ENCODE measurements at regions not wholly inside any gene's neighbourhood (a gene's known extent, or its start where the extent isn't known, plus 50 kb on each side); places are given as distances from the start of the nearest gene placed in this dataset.
A peak's percentile ranks its signal among the peaks of the same experiment; 100 is the strongest.
"Not testable (repeated sequence)": the region's sequence is repeated elsewhere in the genome, so short reads cannot be mapped to it uniquely, and the experiment has no call there.

GRCh38 chr15:88997531-88997930, 84.4 kb upstream of the MFGE8 start:
- DNase-seq, result no peak

DNA sequence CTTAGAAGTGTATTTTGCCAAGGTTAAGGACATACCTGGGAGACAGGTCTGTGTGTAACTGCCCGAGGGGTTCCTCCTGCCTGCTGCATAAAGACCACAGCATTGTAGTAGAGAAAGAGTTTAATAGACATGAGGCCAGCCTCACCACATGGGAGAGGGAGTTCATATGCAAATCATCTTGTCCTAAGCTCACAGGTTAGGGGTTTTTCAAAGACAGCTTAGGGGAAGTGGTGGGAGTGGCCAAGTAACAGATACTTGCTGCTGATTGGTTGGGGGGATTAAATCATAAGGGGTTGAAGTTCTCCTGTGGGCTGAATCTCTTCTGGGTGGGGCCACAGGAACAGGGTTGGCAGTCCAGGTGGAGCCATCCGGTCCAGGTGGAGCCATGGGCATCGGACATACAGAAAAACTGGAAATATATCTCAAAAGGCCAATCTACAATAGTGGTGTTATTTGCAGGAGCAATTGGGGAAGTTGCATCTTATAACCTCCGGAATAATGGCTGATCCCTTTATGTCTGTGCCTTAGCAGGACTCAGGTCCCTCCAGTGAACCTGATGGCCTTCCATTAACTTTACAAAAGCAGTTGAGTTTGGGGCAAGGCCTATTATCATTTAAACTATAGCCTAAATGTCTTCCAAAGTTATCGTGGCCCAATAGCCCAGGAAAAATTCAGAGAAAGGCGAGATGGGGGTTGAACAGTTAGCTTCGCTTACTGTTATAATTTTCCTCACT, 86.0 kb upstream of the MFGE8 start:
- no peak for DNase-seq

GRCh38 chr15:89001708-89002275, 86.5 kb upstream of the ABHD2 start:
- not testable (repeated sequence) for DNase-seq

DNA sequence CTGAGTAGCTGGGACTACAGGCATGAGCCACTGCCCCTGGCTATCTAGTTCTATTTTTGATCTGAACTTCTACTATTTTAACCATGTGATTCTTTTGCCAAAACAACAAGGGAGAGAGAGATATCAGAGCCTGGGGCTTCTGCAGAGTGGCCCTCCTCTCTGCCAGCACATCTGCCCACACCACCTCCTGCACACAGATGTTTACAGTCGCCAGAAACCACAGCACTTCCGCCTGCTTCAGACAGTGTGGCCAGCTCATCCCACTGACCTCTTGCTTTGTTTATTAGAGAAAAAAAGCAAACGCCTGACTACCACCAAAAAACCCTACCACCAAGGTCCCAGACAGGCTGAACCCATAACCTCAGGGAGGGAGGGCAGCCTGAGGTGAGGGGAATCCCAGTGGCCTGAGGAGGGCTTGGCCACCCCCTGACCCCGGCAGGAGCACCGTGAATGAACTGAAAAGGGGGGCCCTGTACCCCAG, 85.9 kb upstream of the ABHD2 start:
- DNase-seq, result peak; percentile 53

DNA sequence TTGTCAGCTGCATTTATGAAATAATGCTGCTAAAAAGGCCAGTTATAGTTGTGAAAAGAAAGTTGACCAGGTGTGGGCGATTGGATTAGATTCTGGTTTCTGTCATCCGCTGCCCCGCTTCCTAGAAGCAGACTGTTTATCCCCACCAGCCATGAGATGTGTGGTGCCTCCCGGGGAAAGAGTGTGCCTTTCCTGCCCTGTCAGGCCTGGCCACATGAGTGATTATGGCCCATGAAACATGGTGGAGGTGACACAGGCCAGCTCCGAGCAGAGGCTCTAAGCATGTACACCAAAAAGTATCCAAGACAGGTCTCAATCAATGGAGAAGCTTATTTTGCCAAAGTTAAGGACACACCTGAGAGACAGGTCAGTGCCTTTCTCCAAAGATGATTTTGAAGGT, 85.4 kb upstream of the ABHD2 start:
- no peak for DNase-seq

GRCh38 chr15:89003865-89004725, 84.2 kb upstream of the ABHD2 start:
- no peak for DNase-seq

DNA sequence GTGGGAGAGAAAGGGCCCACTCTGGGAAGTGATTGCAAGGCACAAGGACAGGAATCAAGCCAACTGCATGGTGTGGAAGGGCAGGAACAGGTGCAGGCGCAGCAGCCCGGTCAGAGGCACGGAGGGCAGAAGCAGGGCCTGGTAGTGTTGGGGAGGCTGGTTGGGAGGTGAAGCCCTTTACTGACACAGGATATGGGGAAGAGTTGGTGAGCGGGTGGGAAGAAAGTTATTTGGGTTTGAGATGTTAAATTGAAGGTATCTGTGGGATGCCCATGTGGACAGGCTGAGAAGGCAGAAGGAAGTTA, 83.6 kb upstream of the ABHD2 start:
- DNase-seq, result no peak

DNA sequence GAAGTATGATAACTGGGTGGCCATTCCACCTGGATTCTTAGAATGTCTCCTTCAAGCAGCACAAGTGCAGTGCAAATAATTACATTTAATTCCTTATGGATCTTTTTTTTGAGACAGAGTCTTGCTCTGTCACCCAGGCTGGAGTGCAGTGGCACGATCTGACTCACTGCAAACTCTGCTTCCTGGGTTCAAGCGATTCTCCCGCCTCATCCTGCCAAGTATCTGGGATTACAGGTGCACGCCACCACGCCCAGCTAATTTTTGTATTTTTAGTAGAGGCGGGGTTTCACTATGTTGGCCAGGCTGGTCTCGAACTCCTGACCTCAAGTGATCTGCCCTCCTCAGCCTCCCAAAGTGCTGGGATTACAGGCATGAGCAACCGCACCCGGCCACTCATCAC, 80.7 kb upstream of the ABHD2 start:
- DNase-seq, result not testable (repeated sequence)

DNA sequence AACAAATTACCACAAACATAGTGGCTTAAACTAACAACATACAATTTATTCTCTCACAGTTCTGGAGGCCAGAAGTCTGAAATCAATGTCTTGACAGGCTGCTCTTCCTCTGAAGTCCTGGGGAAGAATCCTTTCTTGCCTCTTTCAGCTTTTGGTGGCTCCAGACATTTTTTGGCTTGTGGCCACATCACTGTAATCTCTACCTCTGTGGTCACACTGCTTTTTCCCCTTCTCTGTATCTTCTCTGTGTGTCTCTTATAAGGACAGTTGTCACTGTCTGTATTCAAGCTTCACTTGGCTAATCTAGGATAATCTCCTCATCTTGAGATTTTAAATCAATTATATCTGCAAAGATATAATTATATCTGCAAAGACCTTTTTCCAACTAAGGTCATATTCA, 80.3 kb upstream of the ABHD2 start:
- no peak for DNase-seq

DNA sequence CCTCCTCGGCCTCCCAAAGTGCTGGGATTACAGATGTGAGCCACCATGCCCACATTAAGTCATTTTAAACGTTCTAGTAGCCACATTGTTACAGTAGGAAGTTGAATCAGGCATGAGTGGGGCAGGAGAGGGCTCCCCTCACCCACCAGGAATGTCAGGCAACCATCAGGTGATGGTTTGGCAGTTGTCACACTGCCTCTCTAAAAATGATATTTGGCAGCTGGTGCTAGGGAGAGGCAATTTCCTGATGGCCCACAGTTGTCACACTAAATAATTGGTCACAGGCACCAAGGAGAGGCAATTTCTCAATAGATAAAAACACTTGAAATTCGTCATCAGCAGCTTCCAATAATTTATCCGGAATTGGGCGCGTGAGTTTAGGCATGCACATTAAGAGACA, 79.2 kb upstream of the ABHD2 start:
- no peak for DNase-seq

GRCh38 chr15:89015412-89016097, 72.7 kb upstream of the ABHD2 start:
- DNase-seq, result no peak

DNA sequence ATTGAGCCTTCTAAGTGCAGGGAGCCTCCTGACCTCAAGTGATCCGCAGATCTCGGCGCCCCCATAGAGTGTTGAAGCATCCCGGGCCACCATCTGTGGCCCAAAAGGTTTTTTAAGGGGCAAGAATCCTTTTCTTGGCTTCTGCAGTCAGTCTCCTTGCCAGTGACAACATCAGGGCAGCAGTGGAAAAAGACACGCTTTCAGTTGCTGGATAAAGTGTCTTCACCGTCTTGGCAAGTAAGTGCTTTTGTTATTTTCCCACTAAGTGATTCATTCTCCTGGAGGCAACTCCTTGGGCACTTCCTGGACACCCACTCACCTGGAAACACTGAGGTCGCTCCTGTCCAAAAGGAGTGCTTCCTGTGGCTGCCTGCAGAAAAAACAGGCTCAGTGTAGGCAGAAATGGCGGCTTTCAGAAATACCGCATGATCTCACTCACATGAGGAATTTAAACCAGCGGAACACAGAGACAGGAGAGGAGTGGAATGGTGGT, 71.7 kb upstream of the ABHD2 start:
- no peak for DNase-seq

- peak; percentile 67 for DNase-seq
These were observed 70.7 kb upstream of the ABHD2 start for GRCh38 chr15:89017370-89018066.

DNA sequence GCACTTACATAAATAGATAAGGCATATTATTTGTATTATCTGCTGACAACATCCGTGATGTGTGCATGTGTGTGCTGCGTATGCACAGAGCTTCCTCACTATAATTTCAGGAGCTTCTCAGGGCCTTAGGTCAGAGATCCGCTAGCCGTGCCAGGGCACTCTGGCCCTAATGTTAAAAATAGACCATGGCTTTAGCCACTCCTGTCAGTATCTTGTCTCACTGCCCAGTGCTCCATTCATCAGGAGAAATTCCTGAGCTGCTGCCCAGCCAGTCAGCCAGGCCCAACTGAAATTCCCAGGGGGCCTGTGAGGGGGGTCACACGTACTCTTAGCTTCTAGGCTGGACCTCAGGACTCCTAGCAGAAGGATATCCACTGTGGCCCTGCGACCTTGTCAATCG, 70.0 kb upstream of the ABHD2 start:
- DNase-seq, result no peak

- DNase-seq, result no peak
These were observed 68.8 kb upstream of the ABHD2 start for GRCh38 chr15:89019436-89019835.

DNA sequence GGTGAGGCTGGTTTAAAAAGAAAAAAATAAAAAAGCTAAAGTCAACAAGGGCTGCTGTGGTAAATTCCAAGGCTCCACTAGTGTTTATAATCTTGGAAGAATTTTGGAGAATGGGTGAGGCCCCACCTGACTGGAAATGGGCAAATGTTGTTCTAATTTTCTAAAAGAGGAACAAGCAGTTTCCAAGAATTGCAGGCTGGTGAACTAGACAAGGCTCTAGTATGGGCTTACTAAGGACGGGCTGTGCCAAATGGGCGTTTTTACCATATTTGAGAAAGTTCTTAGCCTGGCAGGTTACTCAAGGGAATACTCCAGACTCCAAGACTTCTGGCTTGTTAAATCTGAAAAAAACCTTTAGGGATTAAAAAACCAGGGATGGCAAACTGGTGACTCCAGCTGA, 67.0 kb upstream of the ABHD2 start:
- no peak for DNase-seq

DNA sequence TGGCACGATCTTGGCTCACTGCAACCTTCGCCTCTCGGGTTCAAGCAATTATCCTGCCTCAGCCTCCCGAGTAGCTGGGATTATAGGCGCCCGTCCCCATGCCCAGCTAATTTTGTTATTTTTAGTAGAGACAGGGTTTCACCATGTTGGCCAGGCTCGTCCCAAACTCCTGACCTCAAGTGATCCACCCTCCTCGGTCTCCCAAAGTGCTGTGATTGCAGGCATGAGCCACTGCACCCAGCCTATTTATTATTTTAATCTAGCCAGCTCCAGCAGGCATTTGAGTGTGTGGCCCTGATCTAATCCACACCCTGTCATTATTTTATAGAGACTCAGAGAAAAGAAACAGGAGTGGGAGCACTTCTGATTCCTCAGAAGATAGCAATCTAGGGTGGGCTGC, 66.4 kb upstream of the ABHD2 start:
- DNase-seq, result not testable (repeated sequence)

DNA sequence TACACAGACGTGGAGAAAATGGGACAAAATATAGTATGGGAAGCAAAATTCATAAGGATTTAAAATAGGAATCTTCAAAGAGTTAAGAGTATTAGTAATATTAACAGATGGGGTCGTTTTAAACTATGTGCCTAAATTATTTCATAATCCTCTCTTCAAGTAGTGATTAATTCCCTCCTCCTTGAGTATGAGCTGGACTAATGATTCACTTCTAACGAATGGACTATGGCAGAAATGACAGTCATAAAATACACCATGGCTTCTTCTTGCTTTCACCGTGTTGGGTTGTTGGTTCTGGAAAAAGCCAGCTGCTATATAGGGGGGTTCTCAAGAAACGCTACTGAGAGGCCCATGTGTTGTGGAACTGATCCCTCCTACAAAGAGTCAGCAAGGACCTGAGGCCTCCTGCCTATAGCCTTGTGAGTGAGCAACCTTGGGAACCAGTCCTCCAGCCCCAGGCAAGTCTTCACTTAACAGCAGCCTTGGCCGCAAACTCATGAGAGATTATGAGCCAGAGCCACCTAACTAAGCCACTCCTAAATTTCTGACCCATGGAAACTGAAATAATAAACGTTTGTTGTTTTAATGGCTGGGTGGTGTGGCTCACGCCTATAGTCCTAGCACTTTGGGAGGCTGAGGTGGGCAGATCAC, 64.8 kb upstream of the ABHD2 start:
- DNase-seq, result no peak

GRCh38 chr15:89024418-89024817, 63.8 kb upstream of the ABHD2 start:
- no peak for DNase-seq

DNA sequence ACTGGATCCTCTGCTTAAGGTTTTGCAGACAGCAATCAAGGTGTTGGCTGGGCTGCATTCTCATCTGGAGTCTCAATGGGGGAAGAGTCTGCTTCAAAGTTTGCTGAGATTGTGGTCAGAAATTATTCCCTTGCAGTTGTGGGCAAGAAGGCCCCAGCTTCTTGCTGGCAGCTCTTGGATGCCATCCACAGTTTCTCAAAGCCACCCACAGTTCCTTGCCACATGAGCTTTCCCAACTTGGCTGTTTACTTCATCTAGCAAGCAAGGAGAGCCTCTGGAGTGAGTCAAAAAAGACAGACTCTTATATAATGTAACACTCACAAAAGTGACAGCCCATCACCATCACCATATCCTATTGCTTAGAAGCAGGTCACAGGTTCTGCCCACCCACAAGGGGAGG, 62.1 kb upstream of the ABHD2 start:
- DNase-seq, result no peak

DNA sequence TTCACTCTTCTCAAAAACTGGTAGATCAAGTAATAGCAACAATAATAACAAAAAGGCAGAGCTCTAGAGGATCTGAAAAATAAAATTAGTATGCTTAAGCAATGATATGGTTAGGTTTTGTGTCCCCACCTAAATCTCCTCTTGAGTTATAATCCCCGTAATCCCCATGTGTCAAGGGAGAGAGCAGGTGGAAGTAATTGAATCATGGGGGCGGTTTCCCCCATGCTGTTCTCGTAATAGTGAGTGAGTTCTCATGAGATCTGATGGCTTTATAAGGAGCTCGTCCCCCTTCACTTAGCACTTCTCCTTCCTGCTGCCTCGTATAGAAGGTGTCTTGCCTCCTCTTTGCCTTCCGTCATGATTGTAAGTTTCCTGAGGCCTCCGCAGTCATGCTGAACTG, 60.2 kb upstream of the ABHD2 start:
- no peak for DNase-seq

GRCh38 chr15:89030311-89030710, 57.9 kb upstream of the ABHD2 start:
- DNase-seq, result no peak
